HG03095 (cell line): ENCODE measurements at regions not wholly inside any gene's neighbourhood (a gene's known extent, or its start where the extent isn't known, plus 50 kb on each side); places are given as distances from the start of the nearest gene placed in this dataset.

Experiments
- ATAC-seq: cut with Tn5 transposase; IDR thresholded peaks from one replicate; pipeline ENCODE4 v1.9.1; 2021; ENCODE audit warnings: moderate library complexity; ENCODE audit not compliant: unreplicated experiment

- no peak for ATAC-seq
These were observed 273.6 kb downstream of the SRBD1 start for GRCh38 chr2:45337481-45337880.

GRCh38 chr2:45334205-45334604, 276.9 kb downstream of the SRBD1 start:
- ATAC-seq: no peak

GRCh38 chr2:45332567-45332966, 278.5 kb downstream of the SRBD1 start:
- no peak for ATAC-seq

GRCh38 chr2:45332094-45332493, 279.0 kb downstream of the SRBD1 start:
- no peak for ATAC-seq

GRCh38 chr2:45331410-45331786, 279.7 kb downstream of the SRBD1 start:
- ATAC-seq: no peak

- no peak for ATAC-seq
These were observed 280.2 kb downstream of the SRBD1 start for GRCh38 chr2:45330637-45331409.

GRCh38 chr2:45330108-45330507, 281.0 kb downstream of the SRBD1 start:
- no peak for ATAC-seq

- ATAC-seq: no peak
These were observed 281.9 kb downstream of the SRBD1 start for GRCh38 chr2:45329045-45329677.

GRCh38 chr2:45328264-45328870, 282.7 kb downstream of the SRBD1 start:
- ATAC-seq: no peak

GRCh38 chr2:45323344-45323743, 287.7 kb downstream of the SRBD1 start:
- ATAC-seq: no peak

- no peak for ATAC-seq
These were observed 290.1 kb downstream of the SRBD1 start for GRCh38 chr2:45320956-45321355.

- no peak for ATAC-seq
These were observed 291.2 kb downstream of the SRBD1 start for GRCh38 chr2:45319683-45320455.

- no peak for ATAC-seq
These were observed 292.4 kb downstream of the SRBD1 start for GRCh38 chr2:45318686-45319085.

GRCh38 chr2:45316576-45317338, 294.3 kb downstream of the SRBD1 start:
- ATAC-seq: no peak

GRCh38 chr2:45315861-45316260, 295.2 kb downstream of the SRBD1 start:
- no peak for ATAC-seq

GRCh38 chr2:45312275-45312674, 298.8 kb downstream of the SRBD1 start:
- no peak for ATAC-seq

GRCh38 chr2:45311559-45311958, 299.5 kb downstream of the SRBD1 start:
- no peak for ATAC-seq

- ATAC-seq: no peak
These were observed 297.9 kb upstream of the SIX2 start for GRCh38 chr2:45307147-45307546.

GRCh38 chr2:45305599-45305998, 296.3 kb upstream of the SIX2 start:
- ATAC-seq: no peak

GRCh38 chr2:45303417-45304202, 294.4 kb upstream of the SIX2 start:
- ATAC-seq: no peak
